ENCODE measurements at regions not wholly inside any gene's neighbourhood (a gene's known extent, or its start where the extent isn't known, plus 50 kb on each side); places are given as distances from the start of the nearest gene placed in this dataset.

DNA sequence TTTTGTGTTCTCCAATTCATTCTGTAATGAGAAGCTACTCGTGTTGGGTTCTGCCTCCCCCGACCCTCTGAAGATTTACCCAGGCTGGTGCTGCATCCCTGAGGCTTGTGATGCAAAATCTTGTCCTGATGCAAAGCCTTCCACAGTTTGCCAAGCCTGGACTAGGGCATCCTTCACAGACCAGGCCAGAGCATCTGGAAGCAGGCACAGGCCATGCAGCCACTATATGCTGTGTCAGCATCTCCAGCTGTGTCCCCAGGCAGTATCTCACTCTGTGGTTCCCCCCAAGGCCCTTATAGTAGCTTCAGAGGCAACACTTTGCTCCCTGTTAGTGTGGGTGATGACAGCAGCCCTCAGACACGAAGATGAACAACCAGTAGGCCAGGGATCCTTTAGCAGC lies 77.3 kb upstream of the RCN1 start:
- DNase-seq (ENCODE audit: low read depth in 1 of 2, low spot score in 2 of 2), result no peak
- Histone ChIP-seq H2AFZ (ENCODE audit: low read length) (no peak overlapping the region), H2BK12ac (ENCODE audit: low read depth, low read length) (no peak overlapping the region), H3K27me3 (replicated peaks in 1 of 4; ENCODE audit: control insufficient read depth in 3 of 4, extremely low read depth in 1 of 4, insufficient read depth in 3 of 4, low read length in 3 of 4) (no peaks in the 10 kb centered on the region), H3K4me2 (ENCODE audit: insufficient read depth in 1 of 2, low read depth in 2 of 2, low read length in 2 of 2) (no peak overlapping the region), H3K36me3 (ENCODE audit: control insufficient read depth in 2 of 4, insufficient read depth in 4 of 4, low read length in 3 of 4) (no peaks in the 10 kb centered on the region), H3K14ac (ENCODE audit: insufficient read length) (no peak overlapping the region), H3K4ac (replicated peaks; ENCODE audit: insufficient read length, low read depth, low read length) (no peak overlapping the region), H2BK5ac (ENCODE audit: low read depth, low read length) (no peak overlapping the region), H3K4me1 (replicated peaks in 1 of 4; ENCODE audit: control insufficient read depth in 3 of 4, insufficient read depth in 4 of 4, low read length in 3 of 4) (peaks cover 0 to 4% (median 0%) of the 10 kb centered on the region in 4 experiments; a peak in 2 of 7 replicates), H4K20me1 (replicated peaks in 1 of 2; ENCODE audit: control insufficient read depth in 1 of 2, insufficient read depth in 2 of 2, low read length in 2 of 2) (no peaks in the 10 kb centered on the region), H3K4me3 (ENCODE audit: extremely low read depth in 1 of 4, insufficient read depth in 2 of 4, low read depth in 3 of 4, low read length in 4 of 4) (no peak overlapping the region), H2BK20ac (ENCODE audit: low read length) (0 out of 2 replicates have a peak overlapping the region, but pooled peaks have one; percentile 23), H4K8ac (ENCODE audit: extremely low read depth, insufficient read depth, low read length) (0 out of 2 replicates have a peak overlapping the region, but pooled peaks have one; percentile 83), H3K27ac (ENCODE audit: low read depth, low read length) (no peak overlapping the region), H3K79me1 (ENCODE audit: low read depth, low read length) (no peaks in the 10 kb centered on the region), H3K9me3 (ENCODE audit: insufficient read depth in 2 of 2, low read depth in 1 of 2, low read length in 1 of 2) (no peaks in the 10 kb centered on the region), H4K5ac (ENCODE audit: insufficient read length, low read depth, low read length) (no peak overlapping the region), H3K56ac (replicated peaks; ENCODE audit: insufficient read length, low read depth, low read length) (no peak overlapping the region), H2BK15ac (ENCODE audit: low read length) (no peak overlapping the region), H4K91ac (replicated peaks; ENCODE audit: insufficient read length, low read length) (no peak overlapping the region), H3K23me2 (ENCODE audit: low read depth, low read length) (no peaks in the 10 kb centered on the region; the same call in 1 of the 2 replicates), H3K18ac (ENCODE audit: extremely low read depth, low read length) (no peak overlapping the region), H3K79me2 (ENCODE audit: control insufficient read depth in 1 of 2, insufficient read depth in 2 of 2, low read length in 2 of 2) (no peaks in the 10 kb centered on the region), H2BK120ac (replicated peaks; ENCODE audit: low read depth, low read length) (no peak overlapping the region), H2AK5ac (ENCODE audit: low read depth, low read length) (no peak overlapping the region), H3K9ac (replicated peaks in 1 of 4; ENCODE audit: extremely low read depth in 1 of 4, low read depth in 3 of 4, low read length in 3 of 4) (no peak overlapping the region), H3K23ac (ENCODE audit: insufficient read length) (no peak overlapping the region)
- FAIRE-seq, result no peak
- POLR2A ChIA-PET (ENCODE audit: partially characterized antibody), result no interaction called here
- 78% methylated on average over 3 of the region's 3 CpGs; no CpG with 5 or more reads in 1 of the 2 experiments for WGBS, 2 experiments (ENCODE audit: extremely low coverage in 1 of 2, insufficient coverage in 1 of 2, insufficient read length in 1 of 2, insufficient replicate concordance in 2 of 2, low coverage in 1 of 2, low lambda C conversion rate in 2 of 2, missing lambda C conversion rate in 1 of 2)
- CTCF ChIA-PET (ENCODE audit: partially characterized antibody), result interaction anchor here (0.8 to 1.5 kb wide), 3 partner anchors 39 to 162 kb away, joined by 3 to 6 read pairs (median 5); no protein-coding TSS in a partner anchor
- TF ChIP-seq MAFK (IDR thresholded peaks at IDR 0.05; ENCODE audit: low read depth, low read length) (peak; percentile 72; the same call in 1 of the 2 replicates), RFX5 (IDR thresholded peaks at IDR 0.05; ENCODE audit: borderline replicate concordance, low read depth, low read length) (no peak)

Measured in H1 (cell line).